ENCODE measurements at regions not wholly inside any gene's neighbourhood (a gene's known extent, or its start where the extent isn't known, plus 50 kb on each side); places are given as distances from the start of the nearest gene placed in this dataset.

DNA sequence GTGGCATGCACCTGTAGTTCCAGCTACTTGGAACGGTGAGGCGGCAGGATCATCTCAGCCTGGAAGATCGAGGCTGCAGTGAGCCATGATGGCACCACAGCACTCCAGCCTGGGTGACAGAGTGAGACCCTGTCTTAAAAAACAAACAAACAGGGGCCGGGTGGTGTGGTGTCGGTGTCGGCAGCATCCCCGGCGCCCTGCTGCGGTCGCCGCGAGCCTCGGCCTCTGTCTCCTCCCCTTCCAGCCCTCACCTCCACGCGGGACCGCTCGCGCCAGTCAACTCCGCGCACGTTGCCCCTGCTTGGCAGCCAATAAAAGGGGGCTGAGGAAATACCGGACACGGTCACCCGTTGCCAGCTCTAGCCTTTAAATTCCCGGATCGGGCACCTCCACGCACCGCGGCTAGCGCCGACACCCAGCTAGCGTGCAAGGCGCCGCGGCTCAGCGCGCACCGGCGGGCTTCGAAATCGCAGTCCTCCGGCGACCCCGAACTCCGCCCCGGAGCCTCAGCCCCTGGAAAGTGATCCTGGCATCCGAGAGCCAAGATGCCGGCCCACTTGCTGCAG, 204.7 kb downstream of the CDRT15L2 start:
- no peak for TF ChIP-seq CTCF (IDR thresholded peaks at IDR 0.05 in 2 of 3, conservative IDR thresholded peaks at IDR 0.05 in 1 of 3; ENCODE audit: borderline replicate concordance in 1 of 3, insufficient read depth in 1 of 3, low read depth in 2 of 3, low read length in 2 of 3)
- TF ChIP-seq, protein P1, sequence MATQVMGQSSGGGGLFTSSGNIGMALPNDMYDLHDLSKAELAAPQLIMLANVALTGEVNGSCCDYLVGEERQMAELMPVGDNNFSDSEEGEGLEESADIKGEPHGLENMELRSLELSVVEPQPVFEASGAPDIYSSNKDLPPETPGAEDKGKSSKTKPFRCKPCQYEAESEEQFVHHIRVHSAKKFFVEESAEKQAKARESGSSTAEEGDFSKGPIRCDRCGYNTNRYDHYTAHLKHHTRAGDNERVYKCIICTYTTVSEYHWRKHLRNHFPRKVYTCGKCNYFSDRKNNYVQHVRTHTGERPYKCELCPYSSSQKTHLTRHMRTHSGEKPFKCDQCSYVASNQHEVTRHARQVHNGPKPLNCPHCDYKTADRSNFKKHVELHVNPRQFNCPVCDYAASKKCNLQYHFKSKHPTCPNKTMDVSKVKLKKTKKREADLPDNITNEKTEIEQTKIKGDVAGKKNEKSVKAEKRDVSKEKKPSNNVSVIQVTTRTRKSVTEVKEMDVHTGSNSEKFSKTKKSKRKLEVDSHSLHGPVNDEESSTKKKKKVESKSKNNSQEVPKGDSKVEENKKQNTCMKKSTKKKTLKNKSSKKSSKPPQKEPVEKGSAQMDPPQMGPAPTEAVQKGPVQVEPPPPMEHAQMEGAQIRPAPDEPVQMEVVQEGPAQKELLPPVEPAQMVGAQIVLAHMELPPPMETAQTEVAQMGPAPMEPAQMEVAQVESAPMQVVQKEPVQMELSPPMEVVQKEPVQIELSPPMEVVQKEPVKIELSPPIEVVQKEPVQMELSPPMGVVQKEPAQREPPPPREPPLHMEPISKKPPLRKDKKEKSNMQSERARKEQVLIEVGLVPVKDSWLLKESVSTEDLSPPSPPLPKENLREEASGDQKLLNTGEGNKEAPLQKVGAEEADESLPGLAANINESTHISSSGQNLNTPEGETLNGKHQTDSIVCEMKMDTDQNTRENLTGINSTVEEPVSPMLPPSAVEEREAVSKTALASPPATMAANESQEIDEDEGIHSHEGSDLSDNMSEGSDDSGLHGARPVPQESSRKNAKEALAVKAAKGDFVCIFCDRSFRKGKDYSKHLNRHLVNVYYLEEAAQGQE (IDR thresholded peaks at IDR 0.05; ENCODE audit: low read depth): no peak
- no peak for TF ChIP-seq YY1 (IDR thresholded peaks at IDR 0.05; ENCODE audit: extremely low read depth, insufficient replicate concordance, low read depth, low read length)
- no peak for TF ChIP-seq EZH2phosphoT487 (IDR thresholded peaks at IDR 0.05; ENCODE audit: borderline replicate concordance)
- no peak for TF ChIP-seq POLR2A (IDR thresholded peaks at IDR 0.05; ENCODE audit: borderline replicate concordance, extremely low read depth, insufficient read depth, insufficient read length)
- no peak for TF ChIP-seq EZH2 (IDR thresholded peaks at IDR 0.05)
- TF ChIP-seq RAD21 (IDR thresholded peaks at IDR 0.05; ENCODE audit: low read depth): no peak
- no peak for TF ChIP-seq POLR2AphosphoS5 (IDR thresholded peaks at IDR 0.05; ENCODE audit: low read depth, low read length)

Measured in HCT116 (cell line).